ENCODE measurements at regions not wholly inside any gene's neighbourhood (a gene's known extent, or its start where the extent isn't known, plus 50 kb on each side); places are given as distances from the start of the nearest gene placed in this dataset.

- no peak for TF ChIP-seq EZH2 (IDR thresholded peaks at IDR 0.05; ENCODE audit: low read depth)
- TF ChIP-seq, protein P1, sequence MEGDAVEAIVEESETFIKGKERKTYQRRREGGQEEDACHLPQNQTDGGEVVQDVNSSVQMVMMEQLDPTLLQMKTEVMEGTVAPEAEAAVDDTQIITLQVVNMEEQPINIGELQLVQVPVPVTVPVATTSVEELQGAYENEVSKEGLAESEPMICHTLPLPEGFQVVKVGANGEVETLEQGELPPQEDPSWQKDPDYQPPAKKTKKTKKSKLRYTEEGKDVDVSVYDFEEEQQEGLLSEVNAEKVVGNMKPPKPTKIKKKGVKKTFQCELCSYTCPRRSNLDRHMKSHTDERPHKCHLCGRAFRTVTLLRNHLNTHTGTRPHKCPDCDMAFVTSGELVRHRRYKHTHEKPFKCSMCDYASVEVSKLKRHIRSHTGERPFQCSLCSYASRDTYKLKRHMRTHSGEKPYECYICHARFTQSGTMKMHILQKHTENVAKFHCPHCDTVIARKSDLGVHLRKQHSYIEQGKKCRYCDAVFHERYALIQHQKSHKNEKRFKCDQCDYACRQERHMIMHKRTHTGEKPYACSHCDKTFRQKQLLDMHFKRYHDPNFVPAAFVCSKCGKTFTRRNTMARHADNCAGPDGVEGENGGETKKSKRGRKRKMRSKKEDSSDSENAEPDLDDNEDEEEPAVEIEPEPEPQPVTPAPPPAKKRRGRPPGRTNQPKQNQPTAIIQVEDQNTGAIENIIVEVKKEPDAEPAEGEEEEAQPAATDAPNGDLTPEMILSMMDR (conservative IDR thresholded peaks at IDR 0.05): no peak
Observed at GRCh38 chr13:21852043-21852442, 181.2 kb downstream of the FGF9 start.
